Endodermal cell (in vitro differentiated cells): ENCODE measurements at regions not wholly inside any gene's neighbourhood (a gene's known extent, or its start where the extent isn't known, plus 50 kb on each side); places are given as distances from the start of the nearest gene placed in this dataset.
A peak's percentile ranks its signal among the peaks of the same experiment; 100 is the strongest.

Source experiments
- DNase-seq: peaks from one replicate; pipeline ENCODE4 v3.0.0-alpha.2; 2017
- H3K27ac ChIP-seq: 2 replicates; pipeline ENCODE4 v1.5.1; 2013; ENCODE audit warnings: mild to moderate bottlenecking, low read depth, low read length, moderate library complexity
- H3K27me3 ChIP-seq: 2 replicates; pipeline ENCODE4 v1.6.1; 2013; ENCODE audit warnings: mild to moderate bottlenecking, low read length, moderate library complexity; ENCODE audit not compliant: insufficient read depth, control insufficient read depth, poor library complexity, severe bottlenecking
- H3K36me3 ChIP-seq: 2 replicates; pipeline ENCODE4 v1.7.0; 2013; ENCODE audit warnings: mild to moderate bottlenecking, low read length, moderate library complexity; ENCODE audit not compliant: control insufficient read depth, insufficient read depth
- H3K4me1 ChIP-seq: one replicate; pipeline ENCODE4 v1.7.0; 2013; ENCODE audit warnings: low read length; ENCODE audit not compliant: control insufficient read depth, insufficient read depth
- H3K4me3 ChIP-seq: 2 replicates; pipeline ENCODE4 v1.5.1; 2013; ENCODE audit warnings: mild to moderate bottlenecking, low read length, moderate library complexity
- H3K9ac ChIP-seq: 2 replicates; pipeline ENCODE4 v1.6.1; 2013; ENCODE audit warnings: mild to moderate bottlenecking, low read length, moderate library complexity; ENCODE audit not compliant: poor library complexity, severe bottlenecking; ENCODE audit errors: extremely low read depth
- H3K9me3 ChIP-seq: 2 replicates; pipeline ENCODE4 v1.6.1; 2013; ENCODE audit warnings: mild to moderate bottlenecking, low read length, moderate library complexity; ENCODE audit not compliant: control insufficient read depth
- H3K27ac Mint-ChIP-seq: 2 replicates; pipeline ENCODE4 v1.8.0; 2020; ENCODE audit warnings: mixed read lengths
- H3K27me3 Mint-ChIP-seq: 2 replicates; pipeline ENCODE4 v1.8.0; 2021; ENCODE audit warnings: mild to moderate bottlenecking, mixed read lengths; ENCODE audit not compliant: insufficient read depth
- H3K36me3 Mint-ChIP-seq: 2 replicates; pipeline ENCODE4 v1.8.0; 2020; ENCODE audit warnings: low read depth, mixed read lengths
- H3K4me1 Mint-ChIP-seq: 2 replicates; pipeline ENCODE4 v1.8.0; 2020; ENCODE audit warnings: mixed read lengths
- H3K4me3 Mint-ChIP-seq: 2 replicates; pipeline ENCODE4 v1.8.0; 2020; ENCODE audit warnings: mild to moderate bottlenecking, moderate library complexity, mixed read lengths
- H3K9me3 Mint-ChIP-seq: 2 replicates; pipeline ENCODE4 v1.8.0; 2020; ENCODE audit warnings: mild to moderate bottlenecking, mixed read lengths
- WGBS, 2 experiments: methylation state at CpG; one replicate each; pipeline versions ENCODE4 v1.1.5 to v1.1.7; 2013; ENCODE audit warnings: missing lambda C conversion rate in 2 of 2, mixed read lengths in 1 of 2; ENCODE audit not compliant: insufficient coverage in 1 of 2, insufficient read length in 1 of 2; 5-methylcytosine and 5-hydroxymethylcytosine counted together
- TF ChIP-seq, protein P1 (sequence below): fragments of 200-600 bp; sonication (generic); conservative IDR thresholded peaks from 2 replicates; pipeline ENCODE4 v1.5.0; 2021; ENCODE audit warnings: antibody characterized with exemption, mild to moderate bottlenecking

DNA sequence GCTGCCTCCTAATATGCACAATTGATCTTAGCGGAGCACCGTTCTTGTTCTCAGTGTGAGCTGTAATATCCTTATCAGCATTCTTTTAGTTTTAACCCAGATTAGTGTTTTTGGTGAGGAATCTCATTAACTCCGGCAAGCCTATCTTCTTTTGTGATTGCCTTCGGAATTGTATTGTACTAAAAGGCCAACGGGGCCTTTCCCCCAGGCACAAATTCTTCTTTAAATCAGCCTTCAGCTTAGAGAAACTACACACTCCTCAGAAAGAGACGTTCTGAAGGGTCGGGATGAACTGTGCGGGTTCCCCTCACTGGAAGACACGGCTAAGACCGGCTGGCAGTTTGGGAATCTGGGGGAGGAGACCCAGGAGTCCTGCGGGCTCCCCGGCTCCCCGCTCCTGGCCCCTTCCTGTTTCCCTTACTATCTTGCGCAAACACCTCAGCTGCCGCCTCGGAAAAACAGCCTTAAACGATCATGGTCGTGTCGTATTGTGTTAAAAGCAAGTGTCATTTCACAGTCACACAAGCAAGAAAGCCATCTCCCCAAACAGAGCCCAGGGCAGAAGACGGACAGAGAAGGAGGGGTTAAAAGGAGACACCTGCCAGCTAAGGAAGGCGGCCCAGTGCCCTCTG is 353.1 kb upstream of the IRX2 start:
- peak overlapping the region; percentile 23 for H3K4me3 Mint-ChIP-seq
- H3K27ac Mint-ChIP-seq: peak overlapping the region; percentile 94
- no peak for DNase-seq
- H3K9me3 ChIP-seq: no peaks in the 10 kb centered on the region
- TF ChIP-seq, protein P1, sequence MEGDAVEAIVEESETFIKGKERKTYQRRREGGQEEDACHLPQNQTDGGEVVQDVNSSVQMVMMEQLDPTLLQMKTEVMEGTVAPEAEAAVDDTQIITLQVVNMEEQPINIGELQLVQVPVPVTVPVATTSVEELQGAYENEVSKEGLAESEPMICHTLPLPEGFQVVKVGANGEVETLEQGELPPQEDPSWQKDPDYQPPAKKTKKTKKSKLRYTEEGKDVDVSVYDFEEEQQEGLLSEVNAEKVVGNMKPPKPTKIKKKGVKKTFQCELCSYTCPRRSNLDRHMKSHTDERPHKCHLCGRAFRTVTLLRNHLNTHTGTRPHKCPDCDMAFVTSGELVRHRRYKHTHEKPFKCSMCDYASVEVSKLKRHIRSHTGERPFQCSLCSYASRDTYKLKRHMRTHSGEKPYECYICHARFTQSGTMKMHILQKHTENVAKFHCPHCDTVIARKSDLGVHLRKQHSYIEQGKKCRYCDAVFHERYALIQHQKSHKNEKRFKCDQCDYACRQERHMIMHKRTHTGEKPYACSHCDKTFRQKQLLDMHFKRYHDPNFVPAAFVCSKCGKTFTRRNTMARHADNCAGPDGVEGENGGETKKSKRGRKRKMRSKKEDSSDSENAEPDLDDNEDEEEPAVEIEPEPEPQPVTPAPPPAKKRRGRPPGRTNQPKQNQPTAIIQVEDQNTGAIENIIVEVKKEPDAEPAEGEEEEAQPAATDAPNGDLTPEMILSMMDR: no peak
- peak overlapping the region; percentile 64 for H3K27ac ChIP-seq
- no peaks in the 10 kb centered on the region for H3K36me3 Mint-ChIP-seq
- peaks cover 71% of the 10 kb centered on the region for H3K4me1 Mint-ChIP-seq
- peak overlapping the region; percentile 67 for H3K4me3 ChIP-seq
- H3K36me3 ChIP-seq: no peaks in the 10 kb centered on the region
- H3K4me1 ChIP-seq: peaks cover 30% of the 10 kb centered on the region
- peaks cover 44% of the 10 kb centered on the region for H3K27me3 Mint-ChIP-seq
- H3K27me3 ChIP-seq: no peaks in the 10 kb centered on the region
- WGBS, 2 experiments: 6 to 15% methylated on average over 6 to 20 of the region's 21 CpGs
- H3K9me3 Mint-ChIP-seq: no peaks in the 10 kb centered on the region
- peak overlapping the region; percentile 68 for H3K9ac ChIP-seq

DNA sequence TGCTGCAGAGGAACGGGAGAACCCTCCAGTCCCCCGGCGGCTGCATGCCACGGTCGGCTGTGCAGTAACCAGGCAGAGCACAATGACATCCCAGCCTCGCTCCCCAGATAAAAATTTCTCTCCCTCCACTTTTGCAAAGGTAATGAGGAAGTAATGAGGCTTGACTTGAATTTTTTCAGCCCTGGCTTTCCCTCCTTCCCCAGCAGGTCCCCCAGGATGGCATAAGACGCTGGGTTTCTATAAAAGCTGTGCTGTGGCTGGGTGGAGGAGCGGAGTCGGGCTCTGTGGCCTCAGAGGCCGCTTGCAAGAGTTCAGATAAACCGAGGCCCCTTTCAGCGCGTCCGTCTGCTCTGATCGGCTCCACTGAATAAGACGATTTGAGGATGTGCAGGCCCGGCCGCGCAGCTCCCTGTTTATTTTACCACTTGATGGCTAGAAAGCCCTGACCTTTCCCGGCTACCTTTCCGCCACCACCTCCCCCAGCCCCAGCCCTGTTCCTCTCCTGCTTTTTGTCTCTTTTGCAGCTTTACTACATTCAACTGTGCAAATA is 351.9 kb upstream of the IRX2 start:
- Histone ChIP-seq H3K36me3 (no peaks in the 10 kb centered on the region), H3K27ac (peak overlapping the region; percentile 64), H3K27me3 (no peaks in the 10 kb centered on the region), H3K4me1 (peaks cover 30% of the 10 kb centered on the region), H3K9me3 (no peaks in the 10 kb centered on the region), H3K4me3 (peak overlapping the region; percentile 67), H3K9ac (peak overlapping the region; percentile 68)
- WGBS, 2 experiments: 35 to 36% methylated on average over 13 to 20 of the region's 21 CpGs
- Mint-ChIP-seq H3K4me1 (peaks cover 70% of the 10 kb centered on the region), H3K27me3 (peaks cover 45% of the 10 kb centered on the region), H3K4me3 (peak overlapping the region; percentile 23), H3K36me3 (no peaks in the 10 kb centered on the region), H3K9me3 (no peaks in the 10 kb centered on the region), H3K27ac (peak overlapping the region; percentile 94)
- DNase-seq: peak; percentile 72
- TF ChIP-seq, protein P1: no peak

DNA sequence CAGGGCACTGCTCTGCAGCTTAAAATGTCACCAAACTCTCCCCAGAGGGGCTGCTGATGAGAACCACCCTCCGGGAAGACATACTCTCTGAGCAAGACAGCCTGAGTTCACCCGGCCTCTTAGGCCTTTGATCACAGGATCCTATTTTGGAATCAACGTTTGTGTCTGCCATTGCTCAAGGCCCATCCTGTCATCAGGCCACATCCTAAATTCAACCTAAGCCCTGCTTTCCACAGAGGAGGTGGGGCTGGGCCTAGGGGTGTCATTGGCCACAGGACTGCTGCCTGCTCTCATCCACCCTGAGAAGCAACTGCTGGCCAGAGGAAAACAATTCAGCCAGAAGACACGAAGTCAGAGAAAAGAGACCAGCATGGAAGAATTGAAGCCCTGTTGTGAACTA is 351.1 kb upstream of the IRX2 start:
- no peak overlapping the region for H3K9ac ChIP-seq
- no peak for DNase-seq
- peaks cover 42% of the 10 kb centered on the region for H3K27me3 Mint-ChIP-seq
- no peak overlapping the region for H3K27ac ChIP-seq
- 70 to 77% methylated on average over 3 to 4 of the region's 4 CpGs for WGBS, 2 experiments
- H3K4me1 ChIP-seq: peaks cover 27% of the 10 kb centered on the region
- H3K27me3 ChIP-seq: no peaks in the 10 kb centered on the region
- H3K36me3 ChIP-seq: no peaks in the 10 kb centered on the region
- H3K4me3 Mint-ChIP-seq: peak overlapping the region; percentile 23
- H3K4me1 Mint-ChIP-seq: peaks cover 62% of the 10 kb centered on the region
- H3K4me3 ChIP-seq: no peak overlapping the region
- no peaks in the 10 kb centered on the region for H3K9me3 Mint-ChIP-seq
- H3K36me3 Mint-ChIP-seq: no peaks in the 10 kb centered on the region
- H3K9me3 ChIP-seq: no peaks in the 10 kb centered on the region
- peak overlapping the region; percentile 94 for H3K27ac Mint-ChIP-seq
- TF ChIP-seq, protein P1: no peak
